ENCODE measurements at regions not wholly inside any gene's neighbourhood (a gene's known extent, or its start where the extent isn't known, plus 50 kb on each side); places are given as distances from the start of the nearest gene placed in this dataset.

- no peaks in the 10 kb centered on the region for H3K9me3 ChIP-seq
- no peak for ATAC-seq (ENCODE audit: low FRiP score in 2 of 2)
- H3K27me3 ChIP-seq: no peaks in the 10 kb centered on the region
- no peaks in the 10 kb centered on the region for H3K4me1 ChIP-seq
- H3K27ac ChIP-seq: no peak overlapping the region
- WGBS, 2 donors: 2 to 18% methylated on average over 2 of the region's 2 CpGs
- no peaks in the 10 kb centered on the region for H3K36me3 ChIP-seq
- no peak for TF ChIP-seq EP300 (IDR thresholded peaks at IDR 0.05)
- no peak for TF ChIP-seq POLR2AphosphoS5 (IDR thresholded peaks at IDR 0.05)
- no peak for TF ChIP-seq POLR2A (IDR thresholded peaks at IDR 0.05)
- TF ChIP-seq CTCF (IDR thresholded peaks at IDR 0.05): no peak
- no peak for DNase-seq
- H3K4me3 ChIP-seq: no peak overlapping the region
Measured at GRCh38 chr9:80366626-80367025, 794.9 kb downstream of the TLE4 start.

GRCh38 chr9:80359941-80360881 lies 788.4 kb downstream of the TLE4 start:
- Histone ChIP-seq H3K4me1 (no peaks in the 10 kb centered on the region), H3K27me3 (no peaks in the 10 kb centered on the region), H3K9me3 (no peaks in the 10 kb centered on the region), H3K4me3 (no peak overlapping the region), H3K27ac (no peak overlapping the region), H3K36me3 (no peaks in the 10 kb centered on the region)
- WGBS, 2 donors: 94% methylated on average over 28 to 32 of the region's 35 CpGs
- TF ChIP-seq CTCF (IDR thresholded peaks at IDR 0.05) (no peak), POLR2AphosphoS5 (IDR thresholded peaks at IDR 0.05) (no peak), EP300 (IDR thresholded peaks at IDR 0.05) (no peak), POLR2A (IDR thresholded peaks at IDR 0.05) (no peak)
- ATAC-seq (ENCODE audit: low FRiP score in 2 of 2): no peak
- DNase-seq: peak in 1 of 2 donors; percentile 56

GRCh38 chr9:80359291-80359690 lies 787.5 kb downstream of the TLE4 start:
- no peaks in the 10 kb centered on the region for H3K27me3 ChIP-seq
- no peaks in the 10 kb centered on the region for H3K4me1 ChIP-seq
- TF ChIP-seq POLR2A (IDR thresholded peaks at IDR 0.05): no peak
- no peak for TF ChIP-seq EP300 (IDR thresholded peaks at IDR 0.05)
- no peak for TF ChIP-seq CTCF (IDR thresholded peaks at IDR 0.05)
- no peak for TF ChIP-seq POLR2AphosphoS5 (IDR thresholded peaks at IDR 0.05)
- no peaks in the 10 kb centered on the region for H3K9me3 ChIP-seq
- DNase-seq (peak in 1 of 2 donors; percentile 54), ATAC-seq (ENCODE audit: low FRiP score in 2 of 2) (peak in 1 of 2 donors; percentile 9)
- no peak overlapping the region for H3K27ac ChIP-seq
- WGBS, 2 donors: 95 to 98% methylated on average over 2 to 11 of the region's 11 CpGs
- no peaks in the 10 kb centered on the region for H3K36me3 ChIP-seq
- no peak overlapping the region for H3K4me3 ChIP-seq

- Histone ChIP-seq H3K27ac (no peak overlapping the region), H3K36me3 (no peaks in the 10 kb centered on the region), H3K9me3 (no peaks in the 10 kb centered on the region), H3K27me3 (no peaks in the 10 kb centered on the region), H3K4me3 (no peak overlapping the region), H3K4me1 (no peaks in the 10 kb centered on the region)
- DNase-seq: no peak
- 97 to 98% methylated on average over 2 of the region's 2 CpGs for WGBS, 2 donors
- TF ChIP-seq POLR2AphosphoS5 (IDR thresholded peaks at IDR 0.05): no peak
- no peak for TF ChIP-seq CTCF (IDR thresholded peaks at IDR 0.05)
- no peak for TF ChIP-seq EP300 (IDR thresholded peaks at IDR 0.05)
- no peak for TF ChIP-seq POLR2A (IDR thresholded peaks at IDR 0.05)
- no peak for ATAC-seq (ENCODE audit: low FRiP score in 2 of 2)
Measured at GRCh38 chr9:80352967-80353366, 781.2 kb downstream of the TLE4 start.

Measured in upper lobe of left lung (tissue), 6 donors.